ENCODE measurements at regions not wholly inside any gene's neighbourhood (a gene's known extent, or its start where the extent isn't known, plus 50 kb on each side); places are given as distances from the start of the nearest gene placed in this dataset.

DNA sequence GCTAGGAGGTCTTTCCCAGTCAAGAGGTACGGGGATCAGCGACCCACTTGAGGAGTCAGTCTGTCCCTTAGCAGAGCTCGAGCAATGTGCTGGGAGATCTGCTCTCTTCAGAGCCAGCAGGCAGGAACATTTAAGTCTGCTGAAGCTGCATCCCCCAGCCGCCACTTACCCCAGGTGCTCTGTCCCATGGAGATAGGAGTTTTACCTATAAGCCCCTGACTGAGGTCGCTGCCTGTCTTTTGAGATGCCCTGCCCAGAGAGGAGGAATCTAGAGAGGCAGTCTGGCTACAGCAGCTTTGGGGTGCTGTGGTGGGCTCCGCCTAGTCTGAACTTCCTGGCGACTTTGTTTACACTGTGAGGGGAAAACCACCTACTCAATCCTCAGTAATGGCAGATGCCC, 874.9 kb upstream of the FLRT2 start:
- peaks cover 3% of the 10 kb centered on the region; the same call in 1 of the 2 replicates for H3K27me3 Mint-ChIP-seq (ENCODE audit: low read depth)
- CTCF ChIA-PET: no interaction called here
- H3K4me3 Mint-ChIP-seq: no peak overlapping the region
- H3K36me3 Mint-ChIP-seq: peaks cover 4% of the 10 kb centered on the region; the same call in 1 of the 2 replicates
- POLR2A ChIA-PET: no interaction called here
- no peak overlapping the region for H3K27ac Mint-ChIP-seq
- no peaks in the 10 kb centered on the region for H3K4me1 Mint-ChIP-seq
- peaks cover 34% of the 10 kb centered on the region for H3K9me3 Mint-ChIP-seq
- DNase-seq (ENCODE audit: low spot score) (no peak), ATAC-seq (no peak)
- TF ChIP-seq ZNF671 (CRISPR knock-in tag; IDR thresholded peaks at IDR 0.05): no peak
- TF ChIP-seq, protein P1, sequence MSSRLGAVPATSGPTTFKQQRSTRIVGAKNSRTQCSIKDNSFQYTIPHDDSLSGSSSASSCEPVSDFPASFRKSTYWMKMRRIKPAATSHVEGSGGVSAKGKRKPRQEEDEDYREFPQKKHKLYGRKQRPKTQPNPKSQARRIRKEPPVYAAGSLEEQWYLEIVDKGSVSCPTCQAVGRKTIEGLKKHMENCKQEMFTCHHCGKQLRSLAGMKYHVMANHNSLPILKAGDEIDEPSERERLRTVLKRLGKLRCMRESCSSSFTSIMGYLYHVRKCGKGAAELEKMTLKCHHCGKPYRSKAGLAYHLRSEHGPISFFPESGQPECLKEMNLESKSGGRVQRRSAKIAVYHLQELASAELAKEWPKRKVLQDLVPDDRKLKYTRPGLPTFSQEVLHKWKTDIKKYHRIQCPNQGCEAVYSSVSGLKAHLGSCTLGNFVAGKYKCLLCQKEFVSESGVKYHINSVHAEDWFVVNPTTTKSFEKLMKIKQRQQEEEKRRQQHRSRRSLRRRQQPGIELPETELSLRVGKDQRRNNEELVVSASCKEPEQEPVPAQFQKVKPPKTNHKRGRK (CRISPR knock-in tag; IDR thresholded peaks at IDR 0.05; ENCODE audit: borderline replicate concordance): no peak
- no peak for TF ChIP-seq EMX1 (CRISPR knock-in tag; IDR thresholded peaks at IDR 0.05)
- TF ChIP-seq, protein P2, sequence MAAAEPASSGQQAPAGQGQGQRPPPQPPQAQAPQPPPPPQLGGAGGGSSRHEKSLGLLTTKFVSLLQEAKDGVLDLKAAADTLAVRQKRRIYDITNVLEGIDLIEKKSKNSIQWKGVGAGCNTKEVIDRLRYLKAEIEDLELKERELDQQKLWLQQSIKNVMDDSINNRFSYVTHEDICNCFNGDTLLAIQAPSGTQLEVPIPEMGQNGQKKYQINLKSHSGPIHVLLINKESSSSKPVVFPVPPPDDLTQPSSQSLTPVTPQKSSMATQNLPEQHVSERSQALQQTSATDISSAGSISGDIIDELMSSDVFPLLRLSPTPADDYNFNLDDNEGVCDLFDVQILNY (CRISPR knock-in tag; IDR thresholded peaks at IDR 0.05): no peak
- no peak for TF ChIP-seq ZNF423 (CRISPR knock-in tag; IDR thresholded peaks at IDR 0.05)
- no peak for TF ChIP-seq NFYB (CRISPR knock-in tag; conservative IDR thresholded peaks at IDR 0.05; ENCODE audit: low read depth)
- no peak for TF ChIP-seq FOXJ3 (CRISPR knock-in tag; IDR thresholded peaks at IDR 0.05; ENCODE audit: borderline replicate concordance)
- TF ChIP-seq, protein P3, sequence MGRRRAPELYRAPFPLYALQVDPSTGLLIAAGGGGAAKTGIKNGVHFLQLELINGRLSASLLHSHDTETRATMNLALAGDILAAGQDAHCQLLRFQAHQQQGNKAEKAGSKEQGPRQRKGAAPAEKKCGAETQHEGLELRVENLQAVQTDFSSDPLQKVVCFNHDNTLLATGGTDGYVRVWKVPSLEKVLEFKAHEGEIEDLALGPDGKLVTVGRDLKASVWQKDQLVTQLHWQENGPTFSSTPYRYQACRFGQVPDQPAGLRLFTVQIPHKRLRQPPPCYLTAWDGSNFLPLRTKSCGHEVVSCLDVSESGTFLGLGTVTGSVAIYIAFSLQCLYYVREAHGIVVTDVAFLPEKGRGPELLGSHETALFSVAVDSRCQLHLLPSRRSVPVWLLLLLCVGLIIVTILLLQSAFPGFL (CRISPR knock-in tag; IDR thresholded peaks at IDR 0.05; ENCODE audit: borderline replicate concordance): no peak
- TF ChIP-seq, protein P4, sequence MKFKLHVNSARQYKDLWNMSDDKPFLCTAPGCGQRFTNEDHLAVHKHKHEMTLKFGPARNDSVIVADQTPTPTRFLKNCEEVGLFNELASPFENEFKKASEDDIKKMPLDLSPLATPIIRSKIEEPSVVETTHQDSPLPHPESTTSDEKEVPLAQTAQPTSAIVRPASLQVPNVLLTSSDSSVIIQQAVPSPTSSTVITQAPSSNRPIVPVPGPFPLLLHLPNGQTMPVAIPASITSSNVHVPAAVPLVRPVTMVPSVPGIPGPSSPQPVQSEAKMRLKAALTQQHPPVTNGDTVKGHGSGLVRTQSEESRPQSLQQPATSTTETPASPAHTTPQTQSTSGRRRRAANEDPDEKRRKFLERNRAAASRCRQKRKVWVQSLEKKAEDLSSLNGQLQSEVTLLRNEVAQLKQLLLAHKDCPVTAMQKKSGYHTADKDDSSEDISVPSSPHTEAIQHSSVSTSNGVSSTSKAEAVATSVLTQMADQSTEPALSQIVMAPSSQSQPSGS (CRISPR knock-in tag; IDR thresholded peaks at IDR 0.05; ENCODE audit: borderline replicate concordance, low read depth): no peak
- TF ChIP-seq ZNF219 (CRISPR knock-in tag; IDR thresholded peaks at IDR 0.05; ENCODE audit: borderline replicate concordance): no peak

DNA sequence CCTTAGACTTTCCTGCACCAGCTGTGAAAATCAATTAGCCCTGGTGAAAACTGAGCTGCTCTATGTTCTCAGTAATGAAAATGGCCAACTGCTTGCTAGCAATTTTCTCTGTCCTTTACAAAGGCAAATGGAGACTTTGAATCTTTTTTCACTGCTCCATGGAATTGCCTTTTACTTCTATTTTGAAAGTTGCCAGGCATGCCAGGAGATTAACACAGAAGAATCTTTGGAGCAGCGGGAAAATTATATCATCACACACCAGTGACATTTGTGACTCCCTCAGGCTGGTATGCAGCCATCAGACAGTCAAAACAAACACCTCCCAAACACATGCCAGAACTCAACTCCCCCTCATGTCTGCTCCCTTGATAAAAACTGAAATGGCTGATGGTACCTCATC, 872.0 kb upstream of the FLRT2 start:
- Mint-ChIP-seq H3K9me3 (peaks cover 15% of the 10 kb centered on the region), H3K4me1 (no peaks in the 10 kb centered on the region), H3K36me3 (peaks cover under 1% of the 10 kb centered on the region; the same call in 1 of the 2 replicates), H3K4me3 (no peak overlapping the region), H3K27ac (no peak overlapping the region), H3K27me3 (ENCODE audit: low read depth) (no peaks in the 10 kb centered on the region)
- no peak for ATAC-seq
- ChIA-PET CTCF (no interaction called here), POLR2A (no interaction called here)
- no peak for DNase-seq (ENCODE audit: low spot score)
- TF ChIP-seq SP1 (CRISPR knock-in tag; conservative IDR thresholded peaks at IDR 0.05): no peak
- TF ChIP-seq KAT7 (CRISPR knock-in tag; IDR thresholded peaks at IDR 0.05; ENCODE audit: borderline replicate concordance): no peak
- no peak for TF ChIP-seq TP53 (CRISPR knock-in tag; IDR thresholded peaks at IDR 0.05)
- TF ChIP-seq, protein P1 (CRISPR knock-in tag; IDR thresholded peaks at IDR 0.05; ENCODE audit: borderline replicate concordance): no peak
- TF ChIP-seq, protein P5, sequence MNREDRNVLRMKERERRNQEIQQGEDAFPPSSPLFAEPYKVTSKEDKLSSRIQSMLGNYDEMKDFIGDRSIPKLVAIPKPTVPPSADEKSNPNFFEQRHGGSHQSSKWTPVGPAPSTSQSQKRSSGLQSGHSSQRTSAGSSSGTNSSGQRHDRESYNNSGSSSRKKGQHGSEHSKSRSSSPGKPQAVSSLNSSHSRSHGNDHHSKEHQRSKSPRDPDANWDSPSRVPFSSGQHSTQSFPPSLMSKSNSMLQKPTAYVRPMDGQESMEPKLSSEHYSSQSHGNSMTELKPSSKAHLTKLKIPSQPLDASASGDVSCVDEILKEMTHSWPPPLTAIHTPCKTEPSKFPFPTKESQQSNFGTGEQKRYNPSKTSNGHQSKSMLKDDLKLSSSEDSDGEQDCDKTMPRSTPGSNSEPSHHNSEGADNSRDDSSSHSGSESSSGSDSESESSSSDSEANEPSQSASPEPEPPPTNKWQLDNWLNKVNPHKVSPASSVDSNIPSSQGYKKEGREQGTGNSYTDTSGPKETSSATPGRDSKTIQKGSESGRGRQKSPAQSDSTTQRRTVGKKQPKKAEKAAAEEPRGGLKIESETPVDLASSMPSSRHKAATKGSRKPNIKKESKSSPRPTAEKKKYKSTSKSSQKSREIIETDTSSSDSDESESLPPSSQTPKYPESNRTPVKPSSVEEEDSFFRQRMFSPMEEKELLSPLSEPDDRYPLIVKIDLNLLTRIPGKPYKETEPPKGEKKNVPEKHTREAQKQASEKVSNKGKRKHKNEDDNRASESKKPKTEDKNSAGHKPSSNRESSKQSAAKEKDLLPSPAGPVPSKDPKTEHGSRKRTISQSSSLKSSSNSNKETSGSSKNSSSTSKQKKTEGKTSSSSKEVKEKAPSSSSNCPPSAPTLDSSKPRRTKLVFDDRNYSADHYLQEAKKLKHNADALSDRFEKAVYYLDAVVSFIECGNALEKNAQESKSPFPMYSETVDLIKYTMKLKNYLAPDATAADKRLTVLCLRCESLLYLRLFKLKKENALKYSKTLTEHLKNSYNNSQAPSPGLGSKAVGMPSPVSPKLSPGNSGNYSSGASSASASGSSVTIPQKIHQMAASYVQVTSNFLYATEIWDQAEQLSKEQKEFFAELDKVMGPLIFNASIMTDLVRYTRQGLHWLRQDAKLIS (CRISPR knock-in tag; IDR thresholded peaks at IDR 0.05; ENCODE audit: borderline replicate concordance): no peak
- TF ChIP-seq ZNF263 (CRISPR knock-in tag; IDR thresholded peaks at IDR 0.05; ENCODE audit: low read depth): no peak
- TF ChIP-seq ZNF671 (CRISPR knock-in tag; IDR thresholded peaks at IDR 0.05): no peak
- TF ChIP-seq, protein P6, sequence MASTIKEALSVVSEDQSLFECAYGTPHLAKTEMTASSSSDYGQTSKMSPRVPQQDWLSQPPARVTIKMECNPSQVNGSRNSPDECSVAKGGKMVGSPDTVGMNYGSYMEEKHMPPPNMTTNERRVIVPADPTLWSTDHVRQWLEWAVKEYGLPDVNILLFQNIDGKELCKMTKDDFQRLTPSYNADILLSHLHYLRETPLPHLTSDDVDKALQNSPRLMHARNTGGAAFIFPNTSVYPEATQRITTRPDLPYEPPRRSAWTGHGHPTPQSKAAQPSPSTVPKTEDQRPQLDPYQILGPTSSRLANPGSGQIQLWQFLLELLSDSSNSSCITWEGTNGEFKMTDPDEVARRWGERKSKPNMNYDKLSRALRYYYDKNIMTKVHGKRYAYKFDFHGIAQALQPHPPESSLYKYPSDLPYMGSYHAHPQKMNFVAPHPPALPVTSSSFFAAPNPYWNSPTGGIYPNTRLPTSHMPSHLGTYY (CRISPR knock-in tag; IDR thresholded peaks at IDR 0.05): no peak
- TF ChIP-seq GABPB1 (CRISPR knock-in tag; IDR thresholded peaks at IDR 0.05): no peak
- TF ChIP-seq, protein P7, sequence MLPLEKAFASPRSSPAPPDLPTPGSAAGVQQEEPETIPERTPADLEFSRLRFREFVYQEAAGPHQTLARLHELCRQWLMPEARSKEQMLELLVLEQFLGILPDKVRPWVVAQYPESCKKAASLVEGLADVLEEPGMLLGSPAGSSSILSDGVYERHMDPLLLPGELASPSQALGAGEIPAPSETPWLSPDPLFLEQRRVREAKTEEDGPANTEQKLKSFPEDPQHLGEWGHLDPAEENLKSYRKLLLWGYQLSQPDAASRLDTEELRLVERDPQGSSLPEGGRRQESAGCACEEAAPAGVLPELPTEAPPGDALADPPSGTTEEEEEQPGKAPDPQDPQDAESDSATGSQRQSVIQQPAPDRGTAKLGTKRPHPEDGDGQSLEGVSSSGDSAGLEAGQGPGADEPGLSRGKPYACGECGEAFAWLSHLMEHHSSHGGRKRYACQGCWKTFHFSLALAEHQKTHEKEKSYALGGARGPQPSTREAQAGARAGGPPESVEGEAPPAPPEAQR (CRISPR knock-in tag; IDR thresholded peaks at IDR 0.05): no peak
- TF ChIP-seq RORB (CRISPR knock-in tag; IDR thresholded peaks at IDR 0.05): no peak
- TF ChIP-seq, protein P8, sequence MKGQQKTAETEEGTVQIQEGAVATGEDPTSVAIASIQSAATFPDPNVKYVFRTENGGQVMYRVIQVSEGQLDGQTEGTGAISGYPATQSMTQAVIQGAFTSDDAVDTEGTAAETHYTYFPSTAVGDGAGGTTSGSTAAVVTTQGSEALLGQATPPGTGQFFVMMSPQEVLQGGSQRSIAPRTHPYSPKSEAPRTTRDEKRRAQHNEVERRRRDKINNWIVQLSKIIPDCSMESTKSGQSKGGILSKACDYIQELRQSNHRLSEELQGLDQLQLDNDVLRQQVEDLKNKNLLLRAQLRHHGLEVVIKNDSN (CRISPR knock-in tag; IDR thresholded peaks at IDR 0.05): no peak
- TF ChIP-seq HMGA2 (CRISPR knock-in tag; IDR thresholded peaks at IDR 0.05): no peak

Data from WTC11 (cell line).